NCI-H748 (cell line): ENCODE measurements at regions not wholly inside any gene's neighbourhood (a gene's known extent, or its start where the extent isn't known, plus 50 kb on each side); places are given as distances from the start of the nearest gene placed in this dataset.

Source experiments
- DNase-seq: peaks from one replicate; lab custom pipeline; 2025; ENCODE audit not compliant: unreplicated experiment; lab: John Stamatoyannopoulos, UW

DNA sequence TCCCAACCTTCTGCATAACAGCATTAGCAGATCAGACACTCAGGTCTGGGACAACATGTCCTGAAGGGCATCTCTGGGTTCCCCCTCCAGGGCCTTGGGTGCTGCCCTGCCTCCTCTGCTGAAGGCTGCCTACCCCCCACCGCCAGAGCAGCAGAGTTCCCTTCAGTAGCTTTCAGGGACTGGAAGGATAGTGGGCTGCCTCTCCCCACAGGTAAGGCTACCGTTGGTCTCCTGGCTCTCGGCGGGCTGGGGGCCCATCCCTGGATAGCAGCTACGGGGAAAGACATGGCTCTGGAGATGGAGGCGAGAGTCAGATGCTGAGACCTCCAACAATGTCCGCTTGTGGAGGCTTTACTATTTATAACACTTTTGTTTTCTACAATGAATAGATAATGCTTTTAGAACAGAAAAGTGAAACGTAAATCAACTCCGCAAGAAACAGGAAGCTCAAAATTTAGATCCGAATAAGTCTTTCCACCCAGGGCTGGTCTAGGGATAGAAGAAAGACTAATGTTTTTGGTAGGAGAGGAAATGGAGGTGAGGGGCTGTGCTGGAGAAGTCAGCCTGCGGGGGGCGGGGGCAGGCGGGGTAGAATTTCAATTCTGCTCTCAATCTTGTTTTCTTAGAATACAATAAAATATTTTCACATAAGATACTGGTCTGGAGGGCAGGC, 58.4 kb downstream of the ARL4C start:
- no peak for DNase-seq

DNA sequence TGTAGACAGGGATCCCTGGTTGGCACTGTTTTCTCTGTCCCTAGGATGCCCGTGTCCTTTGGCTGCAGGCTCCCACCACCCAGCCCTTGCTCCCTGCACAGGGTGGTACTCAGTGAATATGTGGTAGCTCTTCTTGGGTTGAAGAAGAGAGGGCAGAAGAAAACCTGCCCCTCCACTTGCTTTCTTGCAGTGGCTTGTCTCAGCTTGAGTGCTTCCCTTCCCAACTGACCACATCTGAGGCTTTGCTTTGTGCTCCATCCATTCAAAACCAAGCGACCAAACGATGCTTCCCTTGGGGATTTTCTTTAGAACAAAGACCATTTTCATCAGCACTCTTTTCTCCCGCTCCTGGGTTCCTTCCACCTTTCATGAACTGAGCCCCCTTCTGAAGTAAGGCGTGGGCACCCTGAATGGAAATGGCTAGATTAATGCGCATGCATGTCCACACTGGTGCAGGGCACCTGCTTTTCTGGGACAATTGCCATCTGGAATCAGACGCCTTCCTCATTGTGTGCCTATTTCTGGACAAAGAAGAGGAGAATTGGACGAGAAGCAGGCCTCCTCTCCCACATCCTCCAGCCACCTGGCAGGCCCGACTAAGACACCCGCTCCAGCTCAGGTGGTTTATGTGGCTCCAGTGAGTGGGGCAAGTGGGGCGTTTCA, 59.1 kb downstream of the ARL4C start:
- DNase-seq = peak; percentile 86

- no peak for DNase-seq
Measured at GRCh38 chr2:234436482-234436837, 60.4 kb downstream of the ARL4C start.

DNA sequence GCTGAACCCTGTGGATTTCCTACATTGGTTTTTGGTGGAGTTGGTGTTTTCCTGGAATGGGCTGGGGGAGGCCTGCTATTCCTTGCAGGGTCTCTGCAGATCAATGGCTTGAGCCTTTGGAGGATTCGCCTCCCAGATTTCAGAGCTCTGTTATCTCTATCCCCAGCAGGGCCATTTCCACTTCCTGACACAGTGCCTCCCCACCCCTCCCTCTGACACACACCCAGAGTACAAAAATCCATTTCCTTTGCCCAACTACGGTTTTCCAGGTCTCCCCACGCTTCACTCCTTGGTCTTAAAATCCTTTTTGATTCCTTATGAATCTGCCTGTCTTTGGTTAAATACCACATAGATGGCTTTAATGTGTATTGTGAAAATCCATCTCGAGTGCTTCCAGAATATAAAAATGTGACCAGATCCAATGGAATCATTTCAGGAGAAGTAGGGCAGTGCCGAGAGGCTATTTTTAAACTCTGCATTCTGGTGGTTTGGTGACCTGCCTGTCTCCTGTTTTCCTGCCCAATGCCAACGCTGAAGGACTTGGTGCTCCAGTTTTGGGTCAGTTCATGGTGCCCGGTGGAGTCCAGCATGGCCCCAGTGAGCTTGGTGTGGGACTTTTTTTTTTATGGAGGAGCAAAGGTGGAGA, 60.9 kb downstream of the ARL4C start:
- no peak for DNase-seq

- DNase-seq = no peak
Measured at GRCh38 chr2:234433201-234433600, 63.7 kb downstream of the ARL4C start.

DNA sequence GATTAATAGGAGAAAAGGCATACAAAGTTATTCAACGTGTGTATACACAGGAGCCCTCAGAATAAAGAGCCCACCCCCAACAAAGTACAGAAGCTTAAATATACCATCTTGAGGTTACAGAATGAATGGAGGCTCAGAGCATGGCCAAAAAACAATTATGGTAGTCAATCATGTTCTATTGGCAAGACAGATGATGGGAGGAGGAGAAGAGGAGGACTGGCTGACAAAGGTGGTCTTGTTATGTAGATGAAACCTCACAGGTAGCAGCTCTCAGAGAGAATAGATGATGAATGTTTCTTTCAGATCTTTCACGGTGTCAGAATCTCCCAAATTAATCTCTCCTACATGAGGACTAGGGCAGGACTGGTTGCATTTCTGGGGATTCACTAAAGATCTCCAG, 66.0 kb downstream of the ARL4C start:
- DNase-seq = no peak

- DNase-seq = no peak
Measured at GRCh38 chr2:234429265-234429664, 67.6 kb downstream of the ARL4C start.

- DNase-seq = no peak
Measured at GRCh38 chr2:234427081-234428061, 69.5 kb downstream of the ARL4C start.

GRCh38 chr2:234426616-234427015, 70.3 kb downstream of the ARL4C start:
- DNase-seq = no peak

GRCh38 chr2:234425639-234426603, 71.0 kb downstream of the ARL4C start:
- DNase-seq = peak; percentile 31

GRCh38 chr2:234423884-234424283, 73.0 kb downstream of the ARL4C start:
- DNase-seq = no peak

GRCh38 chr2:234422981-234423431, 73.9 kb downstream of the ARL4C start:
- DNase-seq = peak; percentile 47

DNA sequence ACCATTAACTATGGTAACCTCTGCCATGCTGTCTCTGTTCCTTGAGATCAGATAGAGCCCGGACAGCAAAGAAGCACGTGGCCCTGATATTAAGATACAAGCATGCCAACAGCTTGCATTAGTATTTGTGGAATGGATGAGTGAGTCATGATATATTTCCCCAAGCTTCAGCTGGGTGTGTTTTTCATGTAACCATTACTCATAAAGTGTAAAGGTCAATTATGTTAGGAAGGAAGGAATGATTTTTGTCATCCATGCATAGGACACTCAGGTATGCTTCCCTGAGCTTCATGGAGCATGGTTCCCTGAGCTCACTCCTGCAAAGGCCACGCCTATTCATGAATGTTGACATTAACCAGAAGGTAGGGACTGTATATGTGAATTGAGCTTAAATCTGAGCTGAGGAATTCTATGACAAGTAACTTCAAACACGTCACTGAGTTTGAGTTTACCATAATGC, 74.6 kb downstream of the ARL4C start:
- DNase-seq = peak; percentile 19

- DNase-seq = peak; percentile 54
Measured at GRCh38 chr2:234420408-234420807, 76.5 kb downstream of the ARL4C start.

DNA sequence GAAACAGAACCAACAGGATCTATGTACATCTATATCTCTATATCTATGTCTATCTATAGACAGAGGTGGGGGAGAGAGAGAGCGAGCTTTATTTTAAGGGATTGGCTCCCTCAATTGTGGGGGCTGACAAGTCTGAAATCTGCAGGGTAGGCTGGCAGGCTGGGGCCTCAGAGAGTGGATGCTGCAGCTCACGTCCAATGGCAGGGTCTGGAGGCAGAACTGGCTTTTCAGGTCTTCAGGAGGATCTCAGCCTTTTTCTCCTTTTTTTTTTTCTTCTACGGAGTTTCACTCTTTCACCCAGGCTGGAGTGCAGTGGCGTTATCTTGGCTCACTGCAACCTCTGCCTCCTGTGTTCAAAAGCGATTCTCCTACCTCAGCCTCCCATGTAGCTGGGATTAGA, 77.2 kb downstream of the ARL4C start:
- no peak for DNase-seq

DNA sequence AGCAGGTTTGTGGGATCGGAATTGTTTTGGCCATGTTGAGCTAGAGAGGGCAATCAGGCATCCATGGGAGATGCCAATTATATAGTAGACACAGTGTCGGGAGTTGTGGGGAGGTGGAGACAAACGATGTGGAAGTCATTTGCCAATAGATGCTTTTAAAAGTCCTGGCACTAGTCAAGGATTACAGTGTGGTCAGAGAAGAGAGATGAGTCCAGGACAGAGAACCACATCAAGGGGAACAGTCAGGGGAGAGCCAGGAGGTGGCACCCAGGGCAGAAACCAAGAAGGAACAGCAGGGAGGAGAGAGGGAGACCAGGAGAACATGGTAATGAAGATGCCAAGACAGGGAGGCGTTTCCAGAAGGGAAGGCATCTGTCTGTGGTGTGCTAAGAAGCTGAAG, 81.2 kb downstream of the ARL4C start:
- DNase-seq = no peak

- DNase-seq = peak; percentile 44
Measured at GRCh38 chr2:234414596-234414995, 82.3 kb downstream of the ARL4C start.

DNA sequence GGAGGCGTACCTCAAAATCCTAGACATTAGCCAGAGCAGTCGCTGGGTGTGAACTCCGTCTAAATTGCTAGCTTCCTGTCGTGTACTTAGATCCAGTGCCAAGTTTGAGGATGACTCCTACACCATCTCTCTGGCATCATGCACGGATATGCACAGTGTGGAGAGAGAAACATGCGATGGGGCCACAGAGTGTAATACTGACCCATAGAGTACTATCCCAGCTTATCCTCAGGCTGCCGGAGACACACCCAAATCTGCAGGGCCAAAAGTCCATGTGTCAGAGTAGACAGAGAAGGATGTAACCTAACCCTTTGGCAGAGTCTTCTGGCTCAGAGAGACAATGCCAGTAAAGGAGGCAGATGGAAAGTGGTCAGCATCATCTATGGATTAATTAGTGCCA, 84.2 kb downstream of the ARL4C start:
- no peak for DNase-seq

- DNase-seq = no peak
Measured at GRCh38 chr2:234411793-234412192, 85.1 kb downstream of the ARL4C start.

DNA sequence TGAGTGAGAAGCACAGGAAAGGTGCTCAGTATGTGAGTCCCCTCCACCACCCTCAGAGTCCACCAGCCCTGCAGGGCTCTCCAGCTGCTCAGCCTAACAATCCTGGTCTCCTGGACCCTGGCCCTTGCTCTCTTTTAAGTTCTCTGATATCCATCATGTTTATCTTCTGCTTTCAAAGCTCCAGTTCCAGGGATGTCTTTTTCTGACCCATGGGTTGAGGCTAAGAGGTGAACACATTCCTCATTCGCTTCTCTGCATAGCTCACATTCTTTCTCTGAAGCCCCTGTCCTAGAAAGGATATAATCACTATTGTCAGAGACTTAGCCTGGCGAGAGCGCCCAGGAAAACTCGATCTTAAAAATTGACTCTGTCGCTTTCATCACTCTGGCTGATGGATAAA, 86.4 kb downstream of the ARL4C start:
- no peak for DNase-seq
